GM10266 (cell line): ENCODE measurements at regions not wholly inside any gene's neighbourhood (a gene's known extent, or its start where the extent isn't known, plus 50 kb on each side); places are given as distances from the start of the nearest gene placed in this dataset.

Source experiments
- DNase-seq: peaks from one replicate; pipeline ENCODE4 v3.0.0; 2012; ENCODE audit errors: extremely low spot score
- TF ChIP-seq, protein P1 (sequence below): IDR thresholded peaks from 2 replicates; pipeline ENCODE4 v1.5.1; 2012; ENCODE audit warnings: mild to moderate bottlenecking, low read depth; ENCODE audit not compliant: control insufficient read depth, insufficient read depth; ENCODE audit errors: missing control alignments

DNA sequence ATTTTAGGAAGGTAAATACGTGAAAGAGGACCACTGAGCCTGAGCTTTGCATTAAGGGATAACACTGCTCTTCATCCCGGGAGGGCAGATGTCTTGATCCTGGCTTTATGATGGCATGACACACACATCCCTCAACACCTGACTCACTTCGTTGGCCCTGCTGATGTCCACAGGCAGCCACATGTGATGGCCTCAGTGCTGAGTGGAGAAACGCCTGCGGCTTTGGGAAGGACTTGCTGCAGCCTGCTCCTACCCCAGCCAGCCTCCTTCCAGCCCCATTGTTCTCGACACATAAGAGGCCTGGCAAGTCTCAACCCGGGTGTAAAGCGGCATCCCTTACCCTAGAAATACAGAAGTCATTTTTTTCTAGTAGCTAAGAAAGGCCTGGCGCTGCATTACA is 169.0 kb downstream of the SYK start:
- TF ChIP-seq, protein P1, sequence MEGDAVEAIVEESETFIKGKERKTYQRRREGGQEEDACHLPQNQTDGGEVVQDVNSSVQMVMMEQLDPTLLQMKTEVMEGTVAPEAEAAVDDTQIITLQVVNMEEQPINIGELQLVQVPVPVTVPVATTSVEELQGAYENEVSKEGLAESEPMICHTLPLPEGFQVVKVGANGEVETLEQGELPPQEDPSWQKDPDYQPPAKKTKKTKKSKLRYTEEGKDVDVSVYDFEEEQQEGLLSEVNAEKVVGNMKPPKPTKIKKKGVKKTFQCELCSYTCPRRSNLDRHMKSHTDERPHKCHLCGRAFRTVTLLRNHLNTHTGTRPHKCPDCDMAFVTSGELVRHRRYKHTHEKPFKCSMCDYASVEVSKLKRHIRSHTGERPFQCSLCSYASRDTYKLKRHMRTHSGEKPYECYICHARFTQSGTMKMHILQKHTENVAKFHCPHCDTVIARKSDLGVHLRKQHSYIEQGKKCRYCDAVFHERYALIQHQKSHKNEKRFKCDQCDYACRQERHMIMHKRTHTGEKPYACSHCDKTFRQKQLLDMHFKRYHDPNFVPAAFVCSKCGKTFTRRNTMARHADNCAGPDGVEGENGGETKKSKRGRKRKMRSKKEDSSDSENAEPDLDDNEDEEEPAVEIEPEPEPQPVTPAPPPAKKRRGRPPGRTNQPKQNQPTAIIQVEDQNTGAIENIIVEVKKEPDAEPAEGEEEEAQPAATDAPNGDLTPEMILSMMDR: no peak
- DNase-seq: no peak

DNA sequence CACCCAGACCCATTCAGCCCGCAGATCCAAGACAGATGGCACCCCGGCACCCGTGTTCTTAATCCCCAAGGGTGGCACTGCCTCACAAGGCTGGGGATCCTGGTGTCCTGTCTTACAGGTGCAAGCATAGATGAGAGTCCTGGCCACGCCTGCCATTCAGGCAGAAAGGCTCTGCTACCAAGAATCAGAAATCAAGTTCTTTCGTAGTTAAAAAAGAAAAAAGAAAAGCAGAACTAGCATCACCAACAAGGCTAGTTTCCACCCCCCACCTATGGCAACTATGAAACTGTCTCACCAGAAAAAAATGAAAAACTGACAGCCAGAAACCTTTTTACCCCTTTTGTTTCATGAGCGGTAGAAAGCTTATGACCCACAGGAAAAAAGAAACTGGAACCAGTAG is 170.4 kb downstream of the SYK start:
- TF ChIP-seq, protein P1: no peak
- DNase-seq: peak; percentile 20

DNA sequence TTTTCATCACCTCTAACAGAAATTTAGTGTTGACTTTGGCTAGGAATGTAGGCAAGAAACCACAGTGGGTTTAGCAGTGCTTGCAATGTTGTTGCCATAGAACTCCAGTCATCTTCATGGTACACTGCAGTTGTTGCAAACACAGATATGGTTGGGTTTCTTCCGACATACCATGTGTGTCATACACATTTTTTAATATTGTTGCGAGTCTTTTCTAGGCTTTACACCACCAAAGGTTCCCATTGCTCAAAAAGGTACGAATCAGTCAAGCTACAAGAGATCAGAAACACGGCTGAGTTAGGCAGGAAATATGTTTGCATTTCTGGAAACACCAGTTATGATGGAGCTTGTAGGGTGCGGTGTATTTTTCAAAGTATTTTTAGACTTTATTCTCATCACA is 172.4 kb downstream of the SYK start:
- no peak for DNase-seq
- TF ChIP-seq, protein P1: no peak

DNA sequence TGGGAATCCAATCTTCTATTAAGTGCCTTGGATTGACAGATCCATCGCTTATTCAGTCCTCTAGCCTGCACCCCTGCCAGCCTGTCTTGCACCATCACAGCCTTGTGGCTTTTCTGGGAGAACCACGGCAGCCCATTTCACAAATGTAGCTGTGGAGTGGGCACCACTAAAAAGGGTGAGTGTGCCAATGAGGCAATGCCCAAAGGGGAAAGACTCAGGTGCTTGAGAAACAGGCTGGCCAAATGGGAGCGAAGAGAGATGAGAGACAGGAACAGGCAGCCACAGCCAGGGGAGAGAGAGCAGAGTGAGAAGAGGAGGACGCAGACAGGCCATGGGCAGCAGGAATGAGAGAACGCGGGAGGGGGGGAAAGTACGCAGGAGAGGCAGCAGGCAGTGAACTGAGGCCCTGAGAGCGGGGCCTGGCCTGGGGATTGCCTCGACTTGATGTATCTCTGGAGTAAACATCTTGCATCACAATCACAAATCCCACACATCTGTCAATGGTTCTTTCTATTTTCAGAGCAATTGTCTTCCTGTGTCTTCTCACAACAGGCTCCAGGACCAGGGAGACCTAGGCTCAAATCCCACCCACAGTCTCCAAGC is 173.1 kb downstream of the SYK start:
- TF ChIP-seq, protein P1: no peak

DNA sequence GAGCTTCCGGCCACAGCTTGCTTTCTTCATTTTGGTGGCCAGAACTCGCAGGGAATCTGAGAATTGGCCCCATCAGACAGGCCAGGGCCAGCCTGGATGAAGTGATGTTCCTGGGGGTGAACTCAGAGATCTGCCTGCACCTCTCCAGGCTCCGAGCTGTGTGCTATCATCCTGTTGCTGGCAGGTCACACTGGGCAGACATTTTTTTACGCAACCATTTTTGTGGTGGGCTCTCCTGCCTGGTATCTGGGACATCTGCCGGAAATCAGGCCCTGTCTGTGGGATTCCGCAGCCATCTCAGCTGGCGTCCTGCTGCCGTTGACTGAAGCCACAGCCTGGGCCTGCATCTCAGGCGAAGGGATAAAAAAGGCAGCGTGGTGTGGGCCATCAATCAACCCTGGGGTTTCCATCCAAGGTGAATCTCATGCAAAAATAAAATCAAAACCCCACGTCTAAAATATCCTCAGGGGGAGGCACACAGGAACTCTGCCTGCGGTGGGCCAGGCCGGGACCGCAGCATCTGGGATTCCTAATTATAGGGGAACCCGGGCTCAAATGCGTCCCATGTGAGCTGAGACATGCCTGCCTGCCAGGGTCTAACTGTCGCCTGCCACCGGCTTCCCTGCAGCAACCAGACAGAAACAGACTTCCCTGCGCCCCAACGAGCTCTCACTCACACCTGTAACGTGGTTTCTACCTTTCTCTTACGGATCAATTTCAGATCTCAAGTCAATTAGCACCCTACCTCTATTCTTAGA is 174.3 kb downstream of the SYK start:
- no peak for DNase-seq
- TF ChIP-seq, protein P1: no peak

More for the DNA sequence above, 173.1 kb downstream of the SYK start:
- no peak for DNase-seq

DNA sequence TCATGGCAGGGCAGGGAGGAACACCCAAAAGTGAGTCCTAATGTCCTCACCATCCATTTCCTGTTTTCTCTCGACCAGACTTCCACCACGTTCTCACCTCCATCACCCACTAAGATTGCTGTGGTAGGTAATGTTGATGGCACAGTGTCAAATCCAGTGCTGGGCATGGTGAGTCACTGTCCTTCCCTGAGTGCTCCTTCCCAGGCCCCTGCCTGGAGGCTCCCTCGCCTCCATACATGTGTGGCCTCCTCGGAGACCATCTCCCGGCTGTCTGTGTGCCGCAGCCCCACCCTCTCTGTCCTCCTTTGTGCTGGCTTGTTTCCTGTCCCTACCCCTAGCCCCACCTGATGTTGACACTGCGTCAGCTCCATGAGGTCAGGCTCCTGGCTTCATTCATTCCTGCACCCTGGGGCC is 177.5 kb downstream of the SYK start:
- no peak for DNase-seq
- TF ChIP-seq, protein P1: no peak

DNA sequence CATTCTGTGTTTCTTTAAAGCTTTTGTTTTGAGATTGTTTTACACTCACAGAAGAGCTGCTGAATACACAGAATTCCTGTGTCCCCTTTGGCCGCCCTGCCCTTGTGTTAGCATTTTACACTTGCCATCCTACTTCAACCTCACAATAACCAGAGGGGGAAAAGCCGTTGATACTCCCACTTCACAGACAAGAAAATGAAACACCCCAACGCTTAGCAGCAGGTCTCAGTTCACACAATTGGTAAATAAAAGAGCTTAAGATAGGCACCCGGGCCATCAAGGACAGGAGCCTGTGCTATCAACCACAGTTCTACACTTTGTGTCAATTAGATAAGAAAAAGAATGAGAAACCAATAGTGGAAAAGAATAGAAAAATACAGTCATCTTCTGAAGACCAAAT is 178.0 kb downstream of the SYK start:
- TF ChIP-seq, protein P1: no peak

More for the DNA sequence above, 178.0 kb downstream of the SYK start:
- no peak for DNase-seq
